Dermis blood vessel endothelial cell (primary cell): ENCODE measurements at regions not wholly inside any gene's neighbourhood (a gene's known extent, or its start where the extent isn't known, plus 50 kb on each side); places are given as distances from the start of the nearest gene placed in this dataset.

Source experiments
- DNase-seq: peaks from one replicate; pipeline ENCODE4 v3.0.0; 2010

GRCh38 chr7:124130-124949, 68.0 kb upstream of the FAM20C start:
- DNase-seq: no peak

GRCh38 chr7:125061-125475, 67.3 kb upstream of the FAM20C start:
- DNase-seq: no peak

- DNase-seq: no peak
These were observed 66.7 kb upstream of the FAM20C start for GRCh38 chr7:125661-126060.

GRCh38 chr7:126368-126767, 66.0 kb upstream of the FAM20C start:
- no peak for DNase-seq

- DNase-seq: no peak
These were observed 65.2 kb upstream of the FAM20C start for GRCh38 chr7:127064-127598.

GRCh38 chr7:128171-129080, 63.9 kb upstream of the FAM20C start:
- no peak for DNase-seq

GRCh38 chr7:129366-130221, 62.8 kb upstream of the FAM20C start:
- DNase-seq: no peak

GRCh38 chr7:130222-130572, 62.2 kb upstream of the FAM20C start:
- no peak for DNase-seq

GRCh38 chr7:130875-131780, 61.2 kb upstream of the FAM20C start:
- DNase-seq: no peak

GRCh38 chr7:131781-132482, 60.4 kb upstream of the FAM20C start:
- no peak for DNase-seq

GRCh38 chr7:132899-133298, 59.5 kb upstream of the FAM20C start:
- no peak for DNase-seq

GRCh38 chr7:133470-133869, 58.9 kb upstream of the FAM20C start:
- no peak for DNase-seq

- no peak for DNase-seq
These were observed 58.3 kb upstream of the FAM20C start for GRCh38 chr7:134029-134428.

GRCh38 chr7:134561-135256, 57.7 kb upstream of the FAM20C start:
- DNase-seq: no peak

- no peak for DNase-seq
These were observed 57.1 kb upstream of the FAM20C start for GRCh38 chr7:135257-135653.

GRCh38 chr7:135731-136645, 56.4 kb upstream of the FAM20C start:
- DNase-seq: no peak

- DNase-seq: no peak
These were observed 55.1 kb upstream of the FAM20C start for GRCh38 chr7:137094-137891.

GRCh38 chr7:139131-139530, 53.2 kb upstream of the FAM20C start:
- DNase-seq: no peak
